GM12878 (cell line): ENCODE measurements at regions not wholly inside any gene's neighbourhood (a gene's known extent, or its start where the extent isn't known, plus 50 kb on each side); places are given as distances from the start of the nearest gene placed in this dataset.

Experiments
- ATAC-seq: fragments of 200-7000 bp; cut with Tn5 transposase; 3 replicates; pipeline ENCODE4 v1.9.1; 2020; ENCODE audit warnings: mild to moderate bottlenecking, moderate library complexity
- BruUV-seq: library from RNA; stranded (reverse); fragments of 400-500 nt; replicated peaks from 2 replicates; lab custom pipeline; 2021; lab: Mats Ljungman, UMichigan
- CTCF ChIA-PET: fragments of 300-600 bp; sonication (Branson Sonifier 250); formaldehyde crosslinking; extraction: SDS; loops from one replicate; lab custom pipeline; 2021; ENCODE audit warnings: inconsistent platforms; lab: Yijun Ruan, JAX
- POLR2A ChIA-PET: fragments of 350-600 bp; formaldehyde crosslinking; extraction: SDS; loops from one replicate; lab custom pipeline; 2021; ENCODE audit warnings: inconsistent platforms; lab: Charles Lee
- RAD21 ChIA-PET: fragments of 300-600 bp; sonication (Branson Sonifier 250); formaldehyde crosslinking; loops from one replicate; lab custom pipeline; 2023; ENCODE audit warnings: antibody characterized with exemption; ENCODE audit not compliant: unreplicated experiment; lab: Charles Lee
- SMC1A ChIA-PET: fragments of 300-600 bp; sonication (Branson Sonifier 250); formaldehyde crosslinking; loops from one replicate; lab custom pipeline; 2023; ENCODE audit not compliant: unreplicated experiment, uncharacterized antibody; lab: Charles Lee
- DNase-seq: peaks from one replicate; pipeline ENCODE4 v3.0.0-alpha.2; 2011; ENCODE audit warnings: low read depth, low spot score
- FAIRE-seq: peaks from 3 replicates; lab custom pipeline; 2011; peaks lifted over from hg19 to GRCh38; lab: Jason Lieb, UNC
- H2AFZ ChIP-seq: 2 replicates; pipeline ENCODE4 v1.6.0; 2011; ENCODE audit warnings: low read depth, low read length, control low read depth; ENCODE audit not compliant: control insufficient read depth
- H3K27ac ChIP-seq: 2 replicates; pipeline ENCODE4 v1.5.1; 2011; ENCODE audit warnings: control low read depth; ENCODE audit not compliant: control insufficient read depth, insufficient read depth
- H3K27me3 ChIP-seq, 2 experiments: replicated peaks in 1 of 2; 2 replicates each; pipeline versions ENCODE4 v1.6.0 to v1.6.1; 2011; ENCODE audit warnings: low read length in 1 of 2; ENCODE audit not compliant: control insufficient read depth in 2 of 2, insufficient read depth in 2 of 2
- H3K36me3 ChIP-seq, 2 experiments: 2 replicates each; pipeline ENCODE4 v1.5.1; 2011; ENCODE audit warnings: low read length in 1 of 2; ENCODE audit not compliant: control insufficient read depth in 2 of 2, insufficient read depth in 2 of 2
- H3K4me1 ChIP-seq: 2 replicates; pipeline ENCODE4 v1.6.1; 2011; ENCODE audit warnings: mild to moderate bottlenecking, low read length, moderate library complexity, mixed read lengths; ENCODE audit not compliant: control insufficient read depth, insufficient read depth
- H3K4me2 ChIP-seq: 2 replicates; pipeline ENCODE4 v1.6.0; 2011; ENCODE audit warnings: control low read depth; ENCODE audit not compliant: control insufficient read depth, insufficient read depth
- H3K4me3 ChIP-seq: fragments of 200-600 bp; sonication (generic); 2 replicates; pipeline ENCODE4 v1.5.1; 2016
- H3K79me2 ChIP-seq: 2 replicates; pipeline ENCODE4 v1.6.0; 2011; ENCODE audit warnings: low read length; ENCODE audit not compliant: control insufficient read depth, insufficient read depth
- H3K9ac ChIP-seq: 2 replicates; pipeline ENCODE4 v1.8.0; 2011; ENCODE audit warnings: low read length, control low read depth, mixed read lengths; ENCODE audit not compliant: control insufficient read depth, insufficient read depth
- H3K9me3 ChIP-seq: replicated peaks from 3 replicates; pipeline ENCODE4 v1.5.1; 2011; ENCODE audit warnings: mild to moderate bottlenecking, low read length; ENCODE audit not compliant: control insufficient read depth, insufficient read depth
- H4K20me1 ChIP-seq: 2 replicates; pipeline ENCODE4 v1.6.0; 2011; ENCODE audit not compliant: control insufficient read depth, insufficient read depth
- CBFB ChIP-seq: IDR thresholded peaks from 2 replicates; pipeline ENCODE4 v1.6.1; 2016; ENCODE audit warnings: antibody characterized with exemption, low read depth
- CBX5 ChIP-seq: sonication (generic); IDR thresholded peaks from 2 replicates; pipeline ENCODE4 v1.6.1; 2016; ENCODE audit warnings: low read depth, moderate library complexity, mild to moderate bottlenecking, inconsistent platforms
- IKZF1 ChIP-seq: fragments of 450-650 bp; conservative IDR thresholded peaks from 2 replicates; pipeline ENCODE4 v1.6.1; 2017; ENCODE audit warnings: antibody characterized with exemption, mild to moderate bottlenecking
- JUND ChIP-seq: IDR thresholded peaks from 2 replicates; pipeline ENCODE4 v1.6.1; 2012; ENCODE audit warnings: low read depth, mild to moderate bottlenecking, low read length, improper control_type of control experiment, moderate library complexity
- KAT2A ChIP-seq: conservative IDR thresholded peaks from 2 replicates; pipeline ENCODE4 v1.6.1; 2011; ENCODE audit warnings: low read depth, low read length; ENCODE audit not compliant: control insufficient read depth
- PML ChIP-seq: IDR thresholded peaks from 2 replicates; pipeline ENCODE4 v1.6.1; 2012; ENCODE audit warnings: low read length, inconsistent platforms
- RAD21 ChIP-seq: IDR thresholded peaks from 2 replicates; pipeline ENCODE4 v1.6.1; 2011; ENCODE audit warnings: mild to moderate bottlenecking, low read depth, low read length, moderate library complexity; ENCODE audit not compliant: insufficient read depth
- RAD51 ChIP-seq: fragments of 450-650 bp; IDR thresholded peaks from 2 replicates; pipeline ENCODE4 v1.6.1; 2016; ENCODE audit warnings: moderate library complexity, mild to moderate bottlenecking, inconsistent platforms
- RB1 ChIP-seq: fragments of 450-650 bp; formaldehyde crosslinking; IDR thresholded peaks from 2 replicates; pipeline ENCODE4 v1.6.1; 2017; ENCODE audit warnings: mild to moderate bottlenecking, borderline replicate concordance
- SKIL ChIP-seq: fragments of 450-650 bp; IDR thresholded peaks from 2 replicates; pipeline ENCODE4 v1.6.1; 2017; ENCODE audit warnings: mild to moderate bottlenecking, low read depth, inconsistent platforms; ENCODE audit not compliant: poor library complexity, severe bottlenecking
- SMC3 ChIP-seq: IDR thresholded peaks from 2 replicates; pipeline ENCODE4 v1.6.1; 2011; ENCODE audit warnings: low read length, improper control_type of control experiment, borderline replicate concordance
- TCF12 ChIP-seq: IDR thresholded peaks from 2 replicates; pipeline ENCODE4 v1.6.1; 2011; ENCODE audit warnings: low read depth, mild to moderate bottlenecking, low read length
- YBX1 ChIP-seq: fragments of 450-650 bp; IDR thresholded peaks from 2 replicates; pipeline ENCODE4 v1.6.1; 2016; ENCODE audit warnings: antibody characterized with exemption
- WGBS: methylation state at CpG from one replicate; pipeline ENCODE4 v1.1.6; 2016; ENCODE audit warnings: low lambda C conversion rate; ENCODE audit not compliant: insufficient replicate concordance, insufficient coverage; ENCODE audit errors: missing lambda C conversion rate; 5-methylcytosine and 5-hydroxymethylcytosine counted together
- in situ Hi-C: fragments of 300-500 bp; cut with MboI; formaldehyde crosslinking; loops from 9 replicates; pipeline ENCODE4 v1.14.3; 2018; ENCODE audit warnings: mixed read lengths
- intact Hi-C: fragments of 100-400 bp; cut with micrococcal nuclease; formaldehyde crosslinking; loops from one replicate; pipeline ENCODE4 v1.14.2; 2022; ENCODE audit not compliant: unreplicated experiment
- TF ChIP-seq, protein P1 (sequence below): IDR thresholded peaks from 2 replicates; pipeline ENCODE4 v1.6.1; 2012; ENCODE audit warnings: improper control_type of control experiment, low read depth, low read length; ENCODE audit not compliant: insufficient replicate concordance

DNA sequence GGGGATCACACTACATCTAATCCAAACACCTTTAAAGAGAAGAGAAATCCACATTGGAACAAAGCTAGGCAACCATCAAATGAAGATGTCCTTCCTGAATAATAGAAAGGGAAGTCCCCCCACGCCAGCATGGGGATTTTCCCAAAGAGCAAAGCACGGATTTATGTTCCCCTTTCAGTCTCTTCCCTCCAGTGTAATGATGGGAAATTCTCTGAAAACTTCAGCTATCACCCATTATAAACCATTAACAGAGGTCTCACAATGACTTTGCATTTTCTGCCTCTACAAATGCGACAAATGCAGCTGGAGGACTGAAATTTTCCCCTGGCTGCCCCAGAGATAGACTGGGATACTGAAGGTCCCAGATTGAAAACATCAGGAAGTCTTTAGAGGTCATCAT, 368.7 kb downstream of the EFNA5 start:
- H3K4me1 ChIP-seq = no peaks in the 10 kb centered on the region
- SMC1A ChIA-PET = interaction anchor here (0.6 to 1.5 kb wide), 16 partner anchors 9 to 269 kb away, joined by 3 to 6 read pairs (median 4); no protein-coding TSS in a partner anchor
- H3K4me3 ChIP-seq = no peak overlapping the region
- 0% methylated on average over 3 of the region's 3 CpGs for WGBS
- no peaks in the 10 kb centered on the region for H3K27me3 ChIP-seq
- ATAC-seq (peak; percentile 43), FAIRE-seq (no peak), DNase-seq (no peak)
- POLR2A ChIA-PET = interaction anchor here (0.8 to 1.1 kb wide), 2 partner anchors 13 to 15 kb away, joined by 3 to 5 read pairs; no protein-coding TSS in a partner anchor
- H3K4me2 ChIP-seq = no peak overlapping the region
- CTCF ChIA-PET = interaction anchor here (0.5 to 1.4 kb wide), 9 partner anchors 8 to 55 kb away, joined by 3 to 4 read pairs (median 3); no protein-coding TSS in a partner anchor
- in situ Hi-C loops (no loop called here), intact Hi-C loops (loop anchor here (5.0 kb wide), 1 partner anchor 270 kb away; no protein-coding TSS in a partner anchor)
- no peaks in the 10 kb centered on the region for H4K20me1 ChIP-seq
- no peak overlapping the region for H3K9ac ChIP-seq
- no peak overlapping the region for H3K27ac ChIP-seq
- H3K9me3 ChIP-seq = no peaks in the 10 kb centered on the region; the same call in 2 of the 3 replicates
- no peaks in the 10 kb centered on the region for H3K36me3 ChIP-seq
- RAD21 ChIA-PET = interaction anchor here (1.1 to 1.5 kb wide), 2 partner anchors 13 to 271 kb away, joined by 3 to 4 read pairs; no protein-coding TSS in a partner anchor
- no peaks in the 10 kb centered on the region for H3K79me2 ChIP-seq
- BruUV-seq = no TSS peak
- no peak overlapping the region for H2AFZ ChIP-seq
- TF ChIP-seq CBFB (no peak), IKZF1 (peak; percentile 67; the same call in 1 of the 2 replicates), CBX5 (no peak), SKIL (no peak), KAT2A (no peak), TCF12 (no peak), PML (no peak), YBX1 (no peak), JUND (no peak), RB1 (no peak), SMC3 (no peak), RAD51 (no peak), RAD21 (no peak)
- TF ChIP-seq, protein P1, sequence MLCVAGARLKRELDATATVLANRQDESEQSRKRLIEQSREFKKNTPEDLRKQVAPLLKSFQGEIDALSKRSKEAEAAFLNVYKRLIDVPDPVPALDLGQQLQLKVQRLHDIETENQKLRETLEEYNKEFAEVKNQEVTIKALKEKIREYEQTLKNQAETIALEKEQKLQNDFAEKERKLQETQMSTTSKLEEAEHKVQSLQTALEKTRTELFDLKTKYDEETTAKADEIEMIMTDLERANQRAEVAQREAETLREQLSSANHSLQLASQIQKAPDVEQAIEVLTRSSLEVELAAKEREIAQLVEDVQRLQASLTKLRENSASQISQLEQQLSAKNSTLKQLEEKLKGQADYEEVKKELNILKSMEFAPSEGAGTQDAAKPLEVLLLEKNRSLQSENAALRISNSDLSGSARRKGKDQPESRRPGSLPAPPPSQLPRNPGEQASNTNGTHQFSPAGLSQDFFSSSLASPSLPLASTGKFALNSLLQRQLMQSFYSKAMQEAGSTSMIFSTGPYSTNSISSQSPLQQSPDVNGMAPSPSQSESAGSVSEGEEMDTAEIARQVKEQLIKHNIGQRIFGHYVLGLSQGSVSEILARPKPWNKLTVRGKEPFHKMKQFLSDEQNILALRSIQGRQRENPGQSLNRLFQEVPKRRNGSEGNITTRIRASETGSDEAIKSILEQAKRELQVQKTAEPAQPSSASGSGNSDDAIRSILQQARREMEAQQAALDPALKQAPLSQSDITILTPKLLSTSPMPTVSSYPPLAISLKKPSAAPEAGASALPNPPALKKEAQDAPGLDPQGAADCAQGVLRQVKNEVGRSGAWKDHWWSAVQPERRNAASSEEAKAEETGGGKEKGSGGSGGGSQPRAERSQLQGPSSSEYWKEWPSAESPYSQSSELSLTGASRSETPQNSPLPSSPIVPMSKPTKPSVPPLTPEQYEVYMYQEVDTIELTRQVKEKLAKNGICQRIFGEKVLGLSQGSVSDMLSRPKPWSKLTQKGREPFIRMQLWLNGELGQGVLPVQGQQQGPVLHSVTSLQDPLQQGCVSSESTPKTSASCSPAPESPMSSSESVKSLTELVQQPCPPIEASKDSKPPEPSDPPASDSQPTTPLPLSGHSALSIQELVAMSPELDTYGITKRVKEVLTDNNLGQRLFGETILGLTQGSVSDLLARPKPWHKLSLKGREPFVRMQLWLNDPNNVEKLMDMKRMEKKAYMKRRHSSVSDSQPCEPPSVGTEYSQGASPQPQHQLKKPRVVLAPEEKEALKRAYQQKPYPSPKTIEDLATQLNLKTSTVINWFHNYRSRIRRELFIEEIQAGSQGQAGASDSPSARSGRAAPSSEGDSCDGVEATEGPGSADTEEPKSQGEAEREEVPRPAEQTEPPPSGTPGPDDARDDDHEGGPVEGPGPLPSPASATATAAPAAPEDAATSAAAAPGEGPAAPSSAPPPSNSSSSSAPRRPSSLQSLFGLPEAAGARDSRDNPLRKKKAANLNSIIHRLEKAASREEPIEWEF = no peak
